GM21529 (cell line): ENCODE measurements at regions not wholly inside any gene's neighbourhood (a gene's known extent, or its start where the extent isn't known, plus 50 kb on each side); places are given as distances from the start of the nearest gene placed in this dataset.
A peak's percentile ranks its signal among the peaks of the same experiment; 100 is the strongest.

Experiments used
- ATAC-seq: cut with Tn5 transposase; IDR thresholded peaks from one replicate; pipeline ENCODE4 v1.9.1; 2021; ENCODE audit not compliant: unreplicated experiment

GRCh38 chr13:33891196-33891742, 73.3 kb downstream of the RFC3 start:
- no peak for ATAC-seq

- no peak for ATAC-seq
These were observed 75.6 kb downstream of the RFC3 start for GRCh38 chr13:33893559-33893958.

GRCh38 chr13:33904431-33904830, 86.5 kb downstream of the RFC3 start:
- no peak for ATAC-seq

- no peak for ATAC-seq
These were observed 90.2 kb downstream of the RFC3 start for GRCh38 chr13:33908116-33908515.

- no peak for ATAC-seq
These were observed 92.3 kb downstream of the RFC3 start for GRCh38 chr13:33910255-33910654.

GRCh38 chr13:33911521-33911920, 93.6 kb downstream of the RFC3 start:
- no peak for ATAC-seq

- ATAC-seq = no peak
These were observed 95.9 kb downstream of the RFC3 start for GRCh38 chr13:33913829-33914228.

GRCh38 chr13:33917190-33917589, 99.2 kb downstream of the RFC3 start:
- no peak for ATAC-seq

GRCh38 chr13:33918199-33918932, 100.4 kb downstream of the RFC3 start:
- ATAC-seq = no peak

DNA sequence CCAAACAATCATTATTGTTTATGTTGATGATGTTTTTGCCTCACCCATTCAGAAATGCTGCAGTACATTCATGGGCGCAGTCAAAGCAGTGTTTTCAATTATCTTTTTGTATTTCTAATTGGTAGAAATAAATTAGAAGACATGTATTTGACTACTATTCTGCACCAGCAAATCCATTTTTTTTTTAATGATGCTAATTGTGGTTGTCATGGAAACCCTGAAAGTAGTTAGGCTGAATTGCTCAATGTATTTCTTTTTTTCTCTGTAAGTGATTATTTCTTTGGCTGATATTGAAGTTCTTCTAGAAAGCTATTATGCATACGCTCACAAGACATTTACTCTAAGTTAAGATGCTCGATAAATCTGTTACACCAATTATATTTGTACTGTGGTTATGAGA, 101.2 kb downstream of the RFC3 start:
- no peak for ATAC-seq

- no peak for ATAC-seq
These were observed 107.6 kb downstream of the RFC3 start for GRCh38 chr13:33925563-33925962.

- no peak for ATAC-seq
These were observed 109.4 kb downstream of the RFC3 start for GRCh38 chr13:33927315-33927714.

DNA sequence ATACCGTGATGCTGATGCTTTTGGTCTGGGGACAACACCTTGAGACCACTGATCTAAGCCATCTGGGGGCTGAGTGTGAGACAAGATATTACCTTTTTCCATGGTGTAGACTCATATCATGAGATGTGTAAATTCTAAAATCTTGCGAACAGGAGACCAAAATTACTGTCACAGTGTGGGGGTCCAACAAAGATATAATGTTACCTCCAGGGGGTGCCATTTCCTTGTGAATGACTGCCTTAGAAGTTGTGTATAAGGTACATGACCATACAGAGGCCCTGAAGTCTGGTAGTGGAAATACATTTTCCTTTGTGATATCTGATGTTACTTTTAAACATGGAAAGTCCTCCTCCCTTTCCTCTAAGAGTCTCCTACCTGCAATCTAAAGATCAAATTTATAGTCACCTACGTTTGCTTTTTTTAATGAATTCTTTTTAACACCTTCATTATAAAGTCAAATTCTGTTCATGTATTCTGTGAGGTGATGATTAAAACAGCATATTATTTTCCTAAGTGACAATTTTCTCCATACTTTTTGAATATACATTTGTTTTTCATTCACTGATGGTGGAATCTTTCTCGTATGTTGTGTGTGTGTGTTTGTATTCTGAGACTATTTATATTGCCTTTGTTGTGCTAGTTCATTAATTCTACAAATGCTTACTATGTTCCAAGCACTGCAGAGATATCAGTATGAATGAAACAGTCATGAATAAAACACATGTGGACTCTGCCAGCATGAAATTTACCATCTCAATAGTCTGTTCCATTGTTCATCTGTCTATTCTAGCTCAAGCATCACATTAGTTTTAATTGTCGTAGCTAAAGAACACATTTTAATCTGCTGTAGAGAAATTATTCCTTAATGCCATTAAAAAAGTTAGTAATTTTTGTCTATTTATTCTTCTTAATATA, 113.7 kb downstream of the RFC3 start:
- ATAC-seq = peak; percentile 78

DNA sequence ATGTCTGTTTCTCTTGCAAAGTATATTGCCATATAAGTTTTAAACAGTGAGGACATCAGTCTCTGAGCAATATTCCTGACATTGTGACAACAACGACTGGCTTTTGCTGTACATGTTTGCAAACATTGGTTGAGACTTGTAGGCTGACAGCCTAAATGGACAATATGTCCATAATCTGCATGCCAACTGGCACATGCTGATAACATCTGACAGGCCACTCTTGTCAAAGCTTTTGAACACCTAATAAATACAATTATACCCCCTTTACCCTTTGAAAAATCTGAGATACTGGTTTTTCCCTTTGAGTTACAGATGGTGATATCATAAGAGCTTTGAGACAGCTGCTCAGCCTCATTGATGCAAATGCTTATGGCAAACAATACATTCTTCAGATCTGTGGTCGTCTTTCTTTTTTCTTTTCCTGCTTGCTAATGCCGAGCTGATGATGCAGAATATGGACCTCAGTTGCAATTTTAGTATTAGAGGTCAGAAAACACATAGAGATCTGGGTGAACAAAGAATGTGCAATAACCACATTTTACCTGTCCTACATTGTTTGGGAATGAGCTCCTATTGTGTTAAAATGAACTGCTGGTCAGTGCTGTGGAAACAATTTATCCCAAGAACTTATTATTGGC, 114.9 kb downstream of the RFC3 start:
- ATAC-seq = no peak

DNA sequence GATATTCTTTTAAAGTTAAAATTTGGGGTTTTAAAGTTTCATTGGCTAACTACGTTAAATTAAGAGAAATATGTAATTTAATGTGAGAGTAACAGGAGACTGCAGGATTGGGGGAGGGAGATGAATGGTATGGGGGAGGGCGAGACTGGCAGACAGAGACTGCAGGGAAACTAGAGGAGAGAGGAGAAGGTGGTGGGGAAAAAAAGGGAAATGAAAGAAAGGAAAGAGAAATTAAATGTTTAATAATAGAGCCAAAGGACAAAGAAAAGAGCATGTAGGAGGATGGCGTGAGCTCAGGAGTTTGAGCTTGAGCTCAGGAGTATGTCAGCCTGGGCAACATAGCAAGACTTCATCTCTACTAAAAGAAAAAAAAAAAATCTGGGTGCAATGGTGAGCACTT, 115.9 kb downstream of the RFC3 start:
- no peak for ATAC-seq

- no peak for ATAC-seq
These were observed 116.4 kb downstream of the RFC3 start for GRCh38 chr13:33934343-33934742.

DNA sequence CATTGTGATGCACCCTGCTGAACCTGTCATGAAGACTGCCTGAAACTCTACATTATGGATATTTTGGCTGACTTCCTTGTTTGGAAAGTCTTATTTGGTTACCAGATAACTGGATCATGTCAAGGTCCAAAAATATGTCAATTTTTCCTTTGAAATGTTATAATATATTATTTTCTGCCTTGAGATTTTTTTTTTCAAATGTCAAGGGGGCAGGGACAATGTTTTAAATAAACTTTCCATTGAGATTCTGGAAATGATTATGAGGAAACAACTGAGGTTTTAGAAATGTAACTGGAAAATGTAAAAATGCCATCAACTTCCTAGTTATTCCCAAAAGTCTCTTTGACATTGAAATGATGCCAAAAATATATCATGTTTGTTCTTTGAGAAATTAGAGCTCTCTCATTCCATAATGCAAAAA, 117.0 kb downstream of the RFC3 start:
- no peak for ATAC-seq

DNA sequence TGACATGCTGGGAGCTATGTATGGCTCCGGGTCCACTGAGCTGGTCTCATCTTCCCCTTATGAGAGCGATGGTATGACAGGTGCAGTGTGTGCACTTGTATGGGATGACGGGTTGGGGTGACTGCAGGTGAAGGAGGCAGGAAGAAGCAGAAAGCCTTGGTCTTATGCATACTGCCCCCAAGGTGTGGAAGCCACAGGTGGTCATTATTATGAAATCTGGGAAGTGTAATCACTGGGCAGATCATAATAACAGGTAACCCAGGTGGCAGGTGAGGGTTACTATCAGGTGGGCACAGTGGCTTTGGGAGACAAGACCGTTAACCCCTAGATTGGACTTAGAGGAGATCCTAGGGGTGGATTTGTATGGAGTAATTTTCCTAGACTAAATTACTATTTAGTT, 118.0 kb downstream of the RFC3 start:
- no peak for ATAC-seq

GRCh38 chr13:33937373-33938098, 119.6 kb downstream of the RFC3 start:
- no peak for ATAC-seq

- ATAC-seq = no peak
These were observed 122.3 kb downstream of the RFC3 start for GRCh38 chr13:33940256-33940655.

GRCh38 chr13:33940898-33941297, 122.9 kb downstream of the RFC3 start:
- no peak for ATAC-seq
